ENCODE measurements at regions not wholly inside any gene's neighbourhood (a gene's known extent, or its start where the extent isn't known, plus 50 kb on each side); places are given as distances from the start of the nearest gene placed in this dataset.

DNA sequence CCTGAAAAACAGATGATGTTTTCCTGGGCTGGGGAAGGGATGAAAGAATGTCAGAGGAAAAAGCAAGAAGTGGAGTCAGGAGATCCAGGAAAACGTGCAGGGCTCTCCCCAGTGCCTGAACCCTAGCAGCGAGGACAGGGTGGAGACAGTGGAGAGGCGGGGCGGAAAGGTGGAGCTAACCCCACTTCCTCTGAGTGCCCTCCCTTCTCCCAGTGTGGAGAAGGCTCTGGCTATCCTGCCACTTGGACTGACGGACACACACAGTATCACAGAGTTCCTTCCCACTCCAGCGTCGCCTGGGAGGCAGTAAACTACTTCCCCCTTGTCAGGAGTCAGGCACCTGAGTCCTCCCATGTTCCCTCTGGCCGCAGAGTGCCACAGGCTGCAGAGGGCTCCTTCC lies 125.3 kb upstream of the CHRNA7 start:
- TF ChIP-seq, protein P1, sequence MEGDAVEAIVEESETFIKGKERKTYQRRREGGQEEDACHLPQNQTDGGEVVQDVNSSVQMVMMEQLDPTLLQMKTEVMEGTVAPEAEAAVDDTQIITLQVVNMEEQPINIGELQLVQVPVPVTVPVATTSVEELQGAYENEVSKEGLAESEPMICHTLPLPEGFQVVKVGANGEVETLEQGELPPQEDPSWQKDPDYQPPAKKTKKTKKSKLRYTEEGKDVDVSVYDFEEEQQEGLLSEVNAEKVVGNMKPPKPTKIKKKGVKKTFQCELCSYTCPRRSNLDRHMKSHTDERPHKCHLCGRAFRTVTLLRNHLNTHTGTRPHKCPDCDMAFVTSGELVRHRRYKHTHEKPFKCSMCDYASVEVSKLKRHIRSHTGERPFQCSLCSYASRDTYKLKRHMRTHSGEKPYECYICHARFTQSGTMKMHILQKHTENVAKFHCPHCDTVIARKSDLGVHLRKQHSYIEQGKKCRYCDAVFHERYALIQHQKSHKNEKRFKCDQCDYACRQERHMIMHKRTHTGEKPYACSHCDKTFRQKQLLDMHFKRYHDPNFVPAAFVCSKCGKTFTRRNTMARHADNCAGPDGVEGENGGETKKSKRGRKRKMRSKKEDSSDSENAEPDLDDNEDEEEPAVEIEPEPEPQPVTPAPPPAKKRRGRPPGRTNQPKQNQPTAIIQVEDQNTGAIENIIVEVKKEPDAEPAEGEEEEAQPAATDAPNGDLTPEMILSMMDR (IDR thresholded peaks at IDR 0.05): no peak
- TF ChIP-seq POLR2A (IDR thresholded peaks at IDR 0.05): no peak

All from right lobe of liver (tissue), 4 donors.